ENCODE measurements at regions not wholly inside any gene's neighbourhood (a gene's known extent, or its start where the extent isn't known, plus 50 kb on each side); places are given as distances from the start of the nearest gene placed in this dataset.

DNA sequence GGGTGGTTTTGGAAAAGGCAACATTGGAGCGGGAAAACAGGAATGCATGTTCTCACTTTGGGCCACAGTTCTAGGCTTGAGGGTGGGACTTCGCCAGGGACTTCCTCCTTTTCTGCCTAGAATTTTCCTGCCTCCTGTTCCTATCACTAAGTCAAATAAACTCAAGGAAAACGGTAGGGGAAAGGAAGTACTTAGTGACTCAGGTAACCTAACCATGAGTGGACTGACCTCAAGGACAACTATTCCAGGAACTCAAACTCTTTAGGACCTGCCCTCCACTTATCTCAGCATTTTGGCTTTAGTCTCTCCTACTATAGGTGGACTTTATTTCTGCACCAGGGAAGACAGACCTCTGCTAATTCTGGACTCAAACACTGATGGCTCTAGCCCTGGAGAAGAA is 281.7 kb downstream of the ZNF674 start:
- Histone ChIP-seq H3K9me1 (ENCODE audit: control insufficient read depth, insufficient read depth, low read length) (no peaks in the 10 kb centered on the region), H3K79me2 (ENCODE audit: control insufficient read depth, insufficient read depth, low read length) (no peaks in the 10 kb centered on the region), H3K4me2 (ENCODE audit: insufficient read depth, low read length) (no peak overlapping the region), H3K4me3 (no peak overlapping the region), H3K4me1 (replicated peaks in 1 of 2; ENCODE audit: control insufficient read depth in 2 of 2, insufficient read depth in 2 of 2, low read length in 2 of 2) (no peaks in the 10 kb centered on the region), H3K36me3 (ENCODE audit: control insufficient read depth, insufficient read depth, low read length) (no peaks in the 10 kb centered on the region), H3K9ac (ENCODE audit: insufficient read depth in 1 of 2, low read depth in 2 of 2, low read length in 2 of 2) (no peak overlapping the region), H2AFZ (ENCODE audit: low read depth, low read length) (no peak overlapping the region), H3K27me3 (ENCODE audit: control insufficient read depth in 2 of 2, insufficient read depth in 2 of 2, low read length in 2 of 2) (peaks cover 0 to 8% of the 10 kb centered on the region in 2 experiments; a peak in 1 of 5 replicates), H3K9me3 (replicated peaks; ENCODE audit: control insufficient read depth, insufficient read depth, low read depth, low read length) (no peaks in the 10 kb centered on the region), H3K27ac (ENCODE audit: extremely low read depth, low read depth, low read length) (no peak overlapping the region), H4K20me1 (replicated peaks; ENCODE audit: control insufficient read depth, insufficient read depth, low read length) (no peaks in the 10 kb centered on the region)
- no peak for DNase-seq (ENCODE audit: extremely low read depth in 1 of 4, low spot score in 3 of 4)
- CTCF ChIA-PET (ENCODE audit: low intra/inter-chr PET ratio): no interaction called here
- no peak for TF ChIP-seq EZH2 (IDR thresholded peaks at IDR 0.05; ENCODE audit: borderline replicate concordance, low read depth, low read length)
- TF ChIP-seq, protein P1, sequence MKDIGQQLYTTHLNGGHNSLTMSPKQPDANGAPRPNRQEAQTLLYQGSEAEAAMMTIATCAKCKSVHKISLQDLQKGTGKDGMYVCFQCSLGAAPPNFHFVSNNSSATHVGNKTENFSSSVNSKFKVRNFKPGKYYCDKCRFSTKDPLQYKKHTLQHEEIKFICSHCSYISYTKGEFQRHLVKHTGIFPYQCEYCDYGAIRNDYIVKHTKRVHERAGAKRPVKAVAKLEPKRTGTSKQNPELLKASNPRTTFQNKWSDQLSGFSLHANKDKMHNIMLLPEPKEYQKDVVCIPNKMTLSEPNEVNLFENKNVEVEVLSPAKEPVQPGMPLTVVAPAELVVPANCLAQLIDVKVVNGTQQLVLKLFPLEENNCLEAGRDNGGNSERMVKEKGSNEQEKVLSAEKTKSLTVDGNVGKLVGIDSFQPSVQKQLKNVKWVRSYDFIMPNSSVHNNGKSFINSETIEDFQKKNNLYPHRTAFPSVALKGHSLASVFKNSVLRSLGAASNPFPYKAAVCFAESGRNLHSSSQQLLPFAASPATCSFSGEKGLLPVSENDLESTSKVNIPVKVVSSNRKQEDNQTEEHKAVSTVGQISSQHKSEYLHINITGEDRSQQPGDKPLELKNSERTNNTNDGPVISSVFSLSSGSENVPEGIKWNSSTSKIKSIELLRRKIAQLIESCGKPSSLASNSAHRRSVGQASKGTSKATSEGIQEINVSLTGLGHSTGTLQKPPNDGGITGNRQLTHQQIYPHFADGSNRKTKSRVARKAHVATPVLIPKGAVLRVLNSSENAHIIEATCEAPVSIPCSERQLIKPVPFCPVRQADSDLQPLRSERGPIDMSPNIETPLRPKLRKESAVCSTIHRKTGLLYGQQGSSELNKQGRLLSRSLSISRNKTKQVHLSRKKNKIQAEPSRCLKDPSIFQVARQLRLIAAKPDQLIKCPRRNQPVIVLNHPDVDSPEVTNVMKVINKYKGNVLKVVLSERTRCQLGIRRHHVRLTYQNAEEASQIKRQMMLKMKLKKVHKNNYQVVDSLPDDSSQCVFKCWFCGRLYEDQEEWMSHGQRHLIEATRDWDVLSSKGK (CRISPR knock-in tag; IDR thresholded peaks at IDR 0.05): no peak
- no peak for TF ChIP-seq RBM17 (IDR thresholded peaks at IDR 0.05; ENCODE audit: borderline replicate concordance, low read depth, low read length)
- no peak for TF ChIP-seq ADNP (tag; IDR thresholded peaks at IDR 0.05)
- TF ChIP-seq ZNF507 (tag; conservative IDR thresholded peaks at IDR 0.05): no peak
- TF ChIP-seq, protein P2, sequence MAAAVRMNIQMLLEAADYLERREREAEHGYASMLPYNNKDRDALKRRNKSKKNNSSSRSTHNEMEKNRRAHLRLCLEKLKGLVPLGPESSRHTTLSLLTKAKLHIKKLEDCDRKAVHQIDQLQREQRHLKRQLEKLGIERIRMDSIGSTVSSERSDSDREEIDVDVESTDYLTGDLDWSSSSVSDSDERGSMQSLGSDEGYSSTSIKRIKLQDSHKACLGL (CRISPR knock-in tag; IDR thresholded peaks at IDR 0.05; ENCODE audit: borderline replicate concordance, poor library complexity, severe bottlenecking): no peak
- TF ChIP-seq FOS (IDR thresholded peaks at IDR 0.05; ENCODE audit: extremely low read depth, insufficient read length): no peak
- TF ChIP-seq ZNF140 (CRISPR knock-in tag; IDR thresholded peaks at IDR 0.05): no peak
- TF ChIP-seq, protein P3, sequence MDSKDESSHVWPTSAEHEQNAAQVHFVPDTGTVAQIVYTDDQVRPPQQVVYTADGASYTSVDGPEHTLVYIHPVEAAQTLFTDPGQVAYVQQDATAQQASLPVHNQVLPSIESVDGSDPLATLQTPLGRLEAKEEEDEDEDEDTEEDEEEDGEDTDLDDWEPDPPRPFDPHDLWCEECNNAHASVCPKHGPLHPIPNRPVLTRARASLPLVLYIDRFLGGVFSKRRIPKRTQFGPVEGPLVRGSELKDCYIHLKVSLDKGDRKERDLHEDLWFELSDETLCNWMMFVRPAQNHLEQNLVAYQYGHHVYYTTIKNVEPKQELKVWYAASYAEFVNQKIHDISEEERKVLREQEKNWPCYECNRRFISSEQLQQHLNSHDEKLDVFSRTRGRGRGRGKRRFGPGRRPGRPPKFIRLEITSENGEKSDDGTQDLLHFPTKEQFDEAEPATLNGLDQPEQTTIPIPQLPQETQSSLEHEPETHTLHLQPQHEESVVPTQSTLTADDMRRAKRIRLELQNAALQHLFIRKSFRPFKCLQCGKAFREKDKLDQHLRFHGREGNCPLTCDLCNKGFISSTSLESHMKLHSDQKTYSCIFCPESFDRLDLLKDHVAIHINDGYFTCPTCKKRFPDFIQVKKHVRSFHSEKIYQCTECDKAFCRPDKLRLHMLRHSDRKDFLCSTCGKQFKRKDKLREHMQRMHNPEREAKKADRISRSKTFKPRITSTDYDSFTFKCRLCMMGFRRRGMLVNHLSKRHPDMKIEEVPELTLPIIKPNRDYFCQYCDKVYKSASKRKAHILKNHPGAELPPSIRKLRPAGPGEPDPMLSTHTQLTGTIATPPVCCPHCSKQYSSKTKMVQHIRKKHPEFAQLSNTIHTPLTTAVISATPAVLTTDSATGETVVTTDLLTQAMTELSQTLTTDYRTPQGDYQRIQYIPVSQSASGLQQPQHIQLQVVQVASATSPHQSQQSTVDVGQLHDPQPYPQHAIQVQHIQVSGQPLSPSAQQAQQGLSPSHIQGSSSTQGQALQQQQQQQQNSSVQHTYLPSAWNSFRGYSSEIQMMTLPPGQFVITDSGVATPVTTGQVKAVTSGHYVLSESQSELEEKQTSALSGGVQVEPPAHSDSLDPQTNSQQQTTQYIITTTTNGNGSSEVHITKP (IDR thresholded peaks at IDR 0.05; ENCODE audit: partially characterized antibody): no peak
- TF ChIP-seq, protein P4, sequence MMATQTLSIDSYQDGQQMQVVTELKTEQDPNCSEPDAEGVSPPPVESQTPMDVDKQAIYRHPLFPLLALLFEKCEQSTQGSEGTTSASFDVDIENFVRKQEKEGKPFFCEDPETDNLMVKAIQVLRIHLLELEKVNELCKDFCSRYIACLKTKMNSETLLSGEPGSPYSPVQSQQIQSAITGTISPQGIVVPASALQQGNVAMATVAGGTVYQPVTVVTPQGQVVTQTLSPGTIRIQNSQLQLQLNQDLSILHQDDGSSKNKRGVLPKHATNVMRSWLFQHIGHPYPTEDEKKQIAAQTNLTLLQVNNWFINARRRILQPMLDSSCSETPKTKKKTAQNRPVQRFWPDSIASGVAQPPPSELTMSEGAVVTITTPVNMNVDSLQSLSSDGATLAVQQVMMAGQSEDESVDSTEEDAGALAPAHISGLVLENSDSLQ (IDR thresholded peaks at IDR 0.05): no peak
- no peak for TF ChIP-seq RAD21 (CRISPR knock-in tag; conservative IDR thresholded peaks at IDR 0.05 in 1 of 2, IDR thresholded peaks at IDR 0.05 in 1 of 2)
- no TSS peak for BruUV-seq (replicated peaks)
- POLR2A ChIA-PET: no interaction called here
- WGBS (ENCODE audit: insufficient coverage, low coverage, missing lambda C conversion rate): 0% methylated on average over 3 of the region's 3 CpGs
- intact Hi-C loops (cut with micrococcal nuclease) (no loop called here), in situ Hi-C loops (cut with MboI) (no loop called here)
- no peak for FAIRE-seq
- no peak for ATAC-seq
